HG03378 (cell line): ENCODE measurements at regions not wholly inside any gene's neighbourhood (a gene's known extent, or its start where the extent isn't known, plus 50 kb on each side); places are given as distances from the start of the nearest gene placed in this dataset.
"Not testable (repeated sequence)": the region's sequence is repeated elsewhere in the genome, so short reads cannot be mapped to it uniquely, and the experiment has no call there.

Experiments
- ATAC-seq: cut with Tn5 transposase; IDR thresholded peaks from one replicate; pipeline ENCODE4 v1.9.1; 2021; ENCODE audit warnings: mild to moderate bottlenecking, moderate library complexity; ENCODE audit not compliant: unreplicated experiment

DNA sequence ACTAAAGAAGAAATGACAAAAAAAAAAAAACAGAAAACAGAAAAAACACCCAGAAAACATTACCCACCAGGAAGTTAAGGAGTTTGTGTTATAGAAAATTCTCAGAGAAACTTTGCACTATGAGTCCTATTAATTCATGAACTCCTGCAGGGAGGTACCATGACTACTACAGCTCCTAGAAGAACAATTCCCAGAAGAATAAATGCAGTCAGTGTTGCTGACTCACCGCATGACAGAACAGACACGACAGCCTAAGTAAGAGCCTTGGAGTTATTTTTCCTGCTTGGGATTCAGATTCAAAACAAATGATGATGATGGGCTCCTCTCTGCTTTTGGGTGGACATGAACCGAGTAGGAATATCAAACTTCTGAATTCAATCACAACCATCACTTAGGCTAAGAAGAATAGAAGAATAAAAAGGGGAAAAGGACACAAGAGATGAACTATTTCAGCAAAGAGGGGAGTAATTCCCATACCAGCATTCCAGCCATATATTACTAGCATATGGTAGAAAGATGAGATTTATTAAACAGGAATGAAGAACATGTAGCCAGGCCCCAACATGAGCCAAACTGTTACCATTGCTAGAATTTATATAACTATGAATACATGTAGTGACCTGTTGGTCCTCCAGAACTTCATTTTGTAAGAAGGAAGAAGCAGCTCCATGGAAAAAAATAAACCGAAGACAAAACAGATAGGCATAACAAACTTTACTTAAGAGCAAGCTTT, 209.6 kb upstream of the PDE4D start:
- ATAC-seq = no peak

DNA sequence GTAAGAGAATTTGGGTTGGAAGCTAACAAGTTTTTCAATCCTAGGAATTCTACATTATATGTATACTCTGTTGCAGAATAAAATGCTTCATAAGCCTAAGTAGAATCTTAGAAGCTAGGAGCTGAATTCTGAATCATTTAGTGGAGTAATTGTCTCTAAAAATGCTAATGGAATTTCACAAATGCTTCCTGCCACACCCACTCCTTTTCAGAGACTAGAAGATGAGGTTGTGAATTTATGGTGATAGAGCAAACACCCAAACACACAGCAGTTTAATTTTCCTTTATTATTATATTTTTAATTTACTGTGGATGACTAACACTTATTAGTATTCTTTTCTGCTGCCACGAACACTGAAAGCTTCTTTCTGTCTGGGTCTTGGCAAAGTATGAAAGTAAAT, 208.0 kb upstream of the PDE4D start:
- ATAC-seq = no peak

- ATAC-seq = no peak
Measured at GRCh38 chr5:60092671-60093422, 199.3 kb upstream of the PDE4D start.

GRCh38 chr5:60086583-60086982, 193.1 kb upstream of the PDE4D start:
- no peak for ATAC-seq

- no peak for ATAC-seq
Measured at GRCh38 chr5:60084226-60084625, 190.7 kb upstream of the PDE4D start.

GRCh38 chr5:60077292-60077691, 183.8 kb upstream of the PDE4D start:
- ATAC-seq = no peak

DNA sequence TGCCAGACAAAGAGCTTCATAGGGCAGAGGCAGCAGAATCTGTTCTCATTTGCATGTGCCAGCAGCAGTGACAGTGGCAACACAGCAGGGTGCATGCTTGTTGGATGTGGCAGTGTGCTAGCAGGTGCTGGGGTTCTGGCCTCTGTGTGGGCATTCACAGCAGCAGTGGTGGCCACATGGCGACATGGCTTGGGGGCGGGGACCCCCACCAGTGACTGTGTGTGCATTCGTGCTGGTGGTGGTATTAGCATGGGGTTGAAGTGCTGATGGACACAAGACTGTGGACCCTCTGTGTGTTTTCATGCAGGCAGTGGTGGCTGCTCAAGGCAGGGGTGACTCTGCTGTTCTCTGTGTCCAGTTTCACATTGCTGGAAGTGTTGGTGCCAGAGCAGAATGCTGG, 183.2 kb upstream of the PDE4D start:
- no peak for ATAC-seq

DNA sequence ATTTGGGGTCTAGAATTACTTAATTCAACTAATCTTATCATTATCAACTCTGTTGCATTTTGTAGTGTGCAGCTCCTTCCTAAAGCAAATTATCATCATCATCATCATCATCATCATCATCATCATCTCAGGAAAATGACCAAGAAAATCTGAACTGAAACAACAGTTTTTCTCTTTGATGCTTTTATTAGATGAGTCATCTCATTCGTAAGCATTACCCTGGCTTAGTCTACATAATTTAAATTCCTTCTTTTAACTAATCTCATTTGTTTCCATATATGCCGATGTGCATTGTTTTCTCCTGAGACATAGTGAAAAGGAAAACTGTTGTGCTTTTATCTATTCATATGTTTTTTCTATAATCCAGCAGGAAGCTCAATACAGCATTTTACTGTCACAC, 173.0 kb upstream of the PDE4D start:
- ATAC-seq = no peak

- no peak for ATAC-seq
Measured at GRCh38 chr5:60060389-60060788, 166.9 kb upstream of the PDE4D start.

DNA sequence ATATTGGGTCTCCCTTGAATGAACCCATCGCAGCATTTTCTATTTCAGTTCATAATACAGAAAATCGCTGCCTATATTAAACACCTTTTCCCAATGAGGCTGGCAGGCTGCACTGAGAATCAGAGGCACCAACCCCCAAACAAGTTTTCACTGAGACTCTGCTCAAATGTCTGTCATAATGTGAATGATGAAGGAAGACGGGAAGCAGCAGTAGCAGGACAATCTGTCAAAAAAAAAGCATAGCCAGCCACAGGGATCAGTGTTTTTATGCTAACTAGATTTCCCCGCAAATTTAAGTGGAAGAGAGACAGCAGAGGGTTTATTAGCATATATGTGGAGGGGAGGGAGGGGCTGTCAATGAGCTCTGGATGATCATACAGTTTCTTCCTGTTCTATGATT, 162.7 kb upstream of the PDE4D start:
- ATAC-seq = no peak

GRCh38 chr5:60055168-60055567, 161.6 kb upstream of the PDE4D start:
- no peak for ATAC-seq

DNA sequence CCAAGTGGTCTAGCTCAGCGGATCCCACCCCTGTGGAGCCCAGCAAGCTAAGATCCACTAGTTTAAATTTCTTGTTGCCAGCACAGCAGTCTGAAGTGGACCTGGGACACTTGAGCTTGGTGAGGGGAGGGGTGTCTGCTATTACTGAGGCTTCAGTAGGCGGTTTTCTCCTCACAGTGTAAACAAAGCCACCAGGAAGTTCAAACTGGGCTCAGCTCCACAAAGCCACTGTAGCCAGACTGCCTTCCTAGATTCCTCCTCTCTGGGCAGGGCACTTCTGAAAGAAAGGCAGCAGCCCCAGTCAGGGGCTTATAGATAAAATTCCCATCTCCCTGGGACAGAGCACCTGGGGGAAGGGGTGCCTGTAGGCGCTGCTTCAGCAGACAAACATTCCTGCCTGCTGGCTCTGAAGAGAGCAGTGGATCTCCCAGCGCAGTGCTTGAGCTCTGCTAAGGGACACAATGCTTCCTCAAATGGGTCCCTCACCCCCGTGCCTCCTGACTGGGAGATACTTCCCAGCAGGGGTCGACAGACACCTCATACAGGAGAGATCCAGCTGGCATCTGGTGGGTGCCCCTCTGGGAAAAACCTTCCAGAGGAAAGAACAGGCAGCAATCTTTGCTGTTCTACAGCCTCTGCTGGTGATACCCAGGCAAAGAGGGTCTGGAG, 148.6 kb upstream of the PDE4D start:
- not testable (repeated sequence) for ATAC-seq

DNA sequence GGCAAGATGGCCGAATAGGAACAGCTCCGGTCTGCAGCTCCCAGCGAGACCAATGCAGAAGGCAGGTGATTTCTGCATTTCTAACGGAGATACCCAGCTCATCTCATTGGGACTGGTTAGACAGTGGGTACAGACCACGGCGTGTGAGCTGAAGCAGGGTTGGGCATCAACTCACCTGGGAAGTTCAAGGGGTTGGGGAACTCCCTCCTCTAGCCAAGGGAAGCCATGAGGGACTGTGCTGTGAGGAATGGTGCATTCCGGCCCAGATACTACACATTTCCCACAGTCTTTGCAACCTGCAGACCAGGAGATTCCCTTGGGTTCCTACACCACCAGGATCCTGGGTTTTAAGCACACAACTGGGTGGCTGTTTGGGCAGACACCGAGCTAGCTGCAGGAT, 148.0 kb upstream of the PDE4D start:
- ATAC-seq = not testable (repeated sequence)

GRCh38 chr5:60036192-60036938, 142.8 kb upstream of the PDE4D start:
- no peak for ATAC-seq

- ATAC-seq = no peak
Measured at GRCh38 chr5:60026161-60026560, 132.6 kb upstream of the PDE4D start.

- ATAC-seq = no peak
Measured at GRCh38 chr5:60024104-60024503, 130.6 kb upstream of the PDE4D start.

- ATAC-seq = no peak
Measured at GRCh38 chr5:60023255-60023654, 129.7 kb upstream of the PDE4D start.

DNA sequence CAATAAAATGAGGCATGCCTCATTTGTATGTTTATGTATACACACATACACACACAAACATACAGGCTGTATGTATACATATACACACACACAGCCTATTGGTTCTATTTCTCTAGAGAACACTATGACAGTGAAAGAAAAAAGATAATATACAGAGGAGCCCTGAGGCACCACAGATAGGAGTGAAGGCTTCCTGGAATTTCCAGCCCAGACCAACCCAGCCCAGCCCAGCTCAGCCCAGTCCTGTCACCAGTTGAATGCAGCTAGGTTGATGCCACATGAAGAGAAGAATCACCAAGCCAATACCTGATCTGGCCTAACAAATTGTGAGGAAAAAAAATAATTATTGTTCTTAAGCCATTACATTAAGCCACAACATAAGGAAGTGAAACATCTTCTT, 126.9 kb upstream of the PDE4D start:
- ATAC-seq = no peak

GRCh38 chr5:60018960-60019359, 125.4 kb upstream of the PDE4D start:
- not testable (repeated sequence) for ATAC-seq

GRCh38 chr5:60018091-60018490, 124.6 kb upstream of the PDE4D start:
- no peak for ATAC-seq

- no peak for ATAC-seq
Measured at GRCh38 chr5:60014331-60014730, 120.8 kb upstream of the PDE4D start.
